Left renal pelvis (tissue), 4 donors: ENCODE measurements at regions not wholly inside any gene's neighbourhood (a gene's known extent, or its start where the extent isn't known, plus 50 kb on each side); places are given as distances from the start of the nearest gene placed in this dataset.
"Not testable (repeated sequence)": the region's sequence is repeated elsewhere in the genome, so short reads cannot be mapped to it uniquely, and the experiment has no call there.

ENCODE experiments used
- DNase-seq, 4 donors: peaks; one replicate each; pipeline ENCODE4 v3.0.0-alpha.2; 2013; ENCODE audit warnings: low read depth in 4 of 4, low spot score in 3 of 4

DNA sequence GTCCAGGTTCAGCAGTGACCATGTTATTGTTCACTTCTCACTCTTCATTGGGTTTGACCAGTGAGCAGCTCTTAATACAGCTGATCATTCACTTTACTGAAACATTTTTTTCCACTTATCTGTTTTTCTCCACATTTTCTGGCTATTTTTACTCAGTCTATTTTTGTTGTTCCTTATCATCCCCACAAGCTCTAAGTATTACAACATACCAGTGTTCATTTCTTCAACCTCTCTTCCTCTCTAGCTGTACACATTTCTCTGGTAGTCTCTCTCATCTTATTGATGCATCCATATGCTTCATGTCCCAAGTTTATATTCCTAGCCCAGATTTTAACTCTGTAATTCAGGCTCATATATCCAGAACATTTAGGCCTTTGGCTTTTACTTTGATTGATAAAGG is 119.4 kb upstream of the FOLH1 start:
- DNase-seq: not testable (repeated sequence)

DNA sequence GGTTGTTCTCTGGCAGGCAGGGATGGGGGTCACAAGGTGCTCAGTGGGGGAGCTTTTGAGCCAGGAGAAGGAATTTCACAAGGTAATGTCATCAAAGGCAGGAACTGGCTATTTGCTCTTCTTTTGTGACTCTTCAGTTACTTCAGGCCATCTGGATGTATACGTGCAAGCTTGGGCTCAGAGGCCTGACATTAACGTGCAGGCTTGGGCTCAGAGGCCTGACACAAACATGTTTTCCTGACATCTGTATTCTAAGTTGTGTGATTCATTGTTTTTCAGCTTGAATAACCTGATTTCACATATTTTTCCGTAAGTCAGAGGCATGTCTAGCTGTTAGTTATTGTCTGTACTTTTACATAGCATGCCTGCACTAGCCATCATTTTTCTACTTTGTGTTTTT is 118.2 kb upstream of the FOLH1 start:
- DNase-seq: not testable (repeated sequence)

DNA sequence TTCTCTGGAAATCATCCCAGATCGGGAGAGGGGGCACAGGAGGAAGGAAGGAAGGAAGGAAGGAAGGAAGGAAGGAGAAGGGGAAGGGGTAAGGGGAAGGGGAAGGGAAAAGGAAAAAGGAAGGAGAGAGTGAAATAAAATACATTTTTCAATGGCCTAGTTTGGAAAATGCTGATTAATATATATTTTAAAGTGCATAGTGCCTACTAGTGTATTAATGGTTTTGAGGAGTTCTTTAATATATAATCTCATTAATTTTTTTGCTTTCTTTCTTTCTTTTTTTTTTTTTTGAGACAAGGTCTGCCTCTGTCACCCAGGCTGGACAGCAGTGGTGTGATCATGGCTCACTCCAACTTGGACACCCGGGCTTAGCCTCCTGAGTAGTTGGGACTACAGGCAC is 107.8 kb upstream of the FOLH1 start:
- DNase-seq: no peak

DNA sequence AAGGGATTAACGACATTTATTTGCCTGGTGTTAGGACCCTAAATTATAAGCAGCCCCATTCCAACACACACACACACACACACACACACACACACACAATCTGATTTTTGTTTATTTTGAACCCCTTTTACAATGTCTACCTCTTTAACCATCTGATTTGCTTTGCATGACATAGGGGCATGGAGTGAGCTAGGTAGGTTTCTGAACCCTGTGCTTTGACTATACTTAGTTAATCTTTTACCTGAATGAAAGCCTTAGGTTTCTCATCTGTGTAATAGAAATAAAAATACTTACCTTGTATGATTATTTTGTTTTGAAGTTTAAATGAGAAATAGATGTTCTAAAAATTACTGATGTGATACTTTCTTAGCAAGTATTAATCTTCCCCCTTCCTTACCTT is 94.7 kb upstream of the FOLH1 start:
- DNase-seq: no peak

DNA sequence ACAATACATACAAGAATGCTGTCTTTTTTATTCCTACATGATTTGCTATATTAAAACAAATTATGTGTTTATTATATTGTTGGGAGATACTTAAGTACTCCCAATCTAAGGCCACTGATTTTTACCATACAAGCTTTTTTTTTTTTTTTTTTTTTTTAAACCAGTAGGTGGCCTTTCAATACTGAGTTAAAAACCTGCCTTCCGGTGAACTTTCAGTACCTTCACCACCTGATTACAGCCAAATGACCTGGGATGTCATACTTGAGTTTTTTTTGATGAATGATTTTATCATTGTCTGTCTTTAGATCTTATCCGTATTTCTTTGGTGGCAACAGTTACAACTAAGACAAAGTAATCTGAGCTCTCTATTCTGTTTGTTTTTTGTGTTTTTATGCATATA is 94.0 kb upstream of the FOLH1 start:
- DNase-seq: no peak

DNA sequence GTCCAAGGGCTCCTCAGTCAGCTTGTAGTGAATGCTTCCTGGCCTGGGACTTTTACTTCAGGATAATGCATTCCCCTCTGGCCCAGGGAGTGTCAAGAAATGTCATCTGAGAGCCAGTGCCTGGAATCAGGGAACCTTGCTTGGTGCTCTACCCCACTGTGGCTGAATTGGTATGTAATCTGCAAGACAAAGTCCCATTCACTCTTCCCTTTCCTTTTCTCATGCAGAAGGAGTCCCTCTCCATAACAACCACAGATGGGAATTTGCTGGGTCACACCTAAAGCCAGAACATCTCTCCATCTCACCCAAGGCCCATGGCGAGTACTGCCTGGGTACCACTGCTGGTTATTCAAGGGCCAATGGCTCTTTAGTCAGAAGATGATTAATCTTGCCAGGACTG is 89.6 kb upstream of the FOLH1 start:
- DNase-seq: not testable (repeated sequence)

DNA sequence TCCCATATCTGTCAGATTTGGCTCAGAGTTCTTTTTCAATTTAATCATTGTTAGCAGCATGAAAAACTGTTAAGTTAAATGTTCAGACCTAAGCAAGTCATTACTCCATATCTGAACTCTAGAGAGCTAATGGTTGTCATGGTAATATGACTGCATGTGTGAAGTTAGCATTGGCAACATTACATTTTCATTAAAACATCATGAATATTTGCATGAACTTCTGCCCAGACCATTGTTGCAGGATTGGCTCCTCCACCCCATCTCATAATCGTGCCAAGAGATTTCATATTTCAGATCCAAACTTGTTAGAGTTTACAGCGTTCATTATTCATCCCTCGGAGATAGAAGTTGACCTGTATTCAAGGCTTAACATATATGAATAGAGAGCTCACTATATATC is 75.5 kb upstream of the FOLH1 start:
- not testable (repeated sequence) for DNase-seq

DNA sequence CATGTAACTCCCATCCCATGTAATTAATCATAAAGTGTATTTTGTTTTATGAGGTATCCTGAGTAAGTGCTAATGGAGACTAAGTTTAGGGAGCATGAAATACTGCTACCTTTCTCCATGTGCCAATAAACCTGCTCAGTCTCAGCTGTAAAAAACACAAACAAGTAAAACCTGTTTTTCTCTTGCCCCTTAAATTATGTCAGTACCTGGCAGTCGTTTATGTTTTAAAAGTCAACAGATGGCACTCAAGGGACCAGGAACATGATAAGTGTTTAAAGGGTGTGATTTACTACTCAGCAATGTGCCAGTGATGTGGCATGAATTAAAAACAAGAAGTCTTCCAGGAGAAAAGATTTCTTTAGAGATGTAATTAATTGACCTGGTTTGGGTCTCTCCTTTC is 74.9 kb upstream of the FOLH1 start:
- peak in 3 of 4 donors; percentile 2 to 24 (median 19) for DNase-seq

DNA sequence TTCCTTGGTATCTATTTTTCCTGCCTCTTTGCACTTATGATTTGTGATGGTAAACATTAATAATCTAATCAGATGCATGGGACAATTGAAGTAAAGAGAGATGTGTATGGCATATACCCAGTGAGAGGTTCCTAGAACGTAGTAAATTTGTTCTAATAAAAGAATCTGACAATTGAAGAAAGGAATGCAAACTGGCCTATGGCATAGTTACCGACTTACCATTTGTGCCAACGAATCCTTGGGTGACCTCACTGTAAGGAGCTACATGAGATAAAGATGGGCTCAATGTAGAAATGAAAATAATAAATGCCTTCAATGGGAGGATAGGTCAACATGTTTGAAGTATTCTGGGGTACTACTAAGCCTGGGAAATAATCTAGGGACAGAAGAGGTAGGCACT is 73.7 kb upstream of the FOLH1 start:
- not testable (repeated sequence) for DNase-seq

DNA sequence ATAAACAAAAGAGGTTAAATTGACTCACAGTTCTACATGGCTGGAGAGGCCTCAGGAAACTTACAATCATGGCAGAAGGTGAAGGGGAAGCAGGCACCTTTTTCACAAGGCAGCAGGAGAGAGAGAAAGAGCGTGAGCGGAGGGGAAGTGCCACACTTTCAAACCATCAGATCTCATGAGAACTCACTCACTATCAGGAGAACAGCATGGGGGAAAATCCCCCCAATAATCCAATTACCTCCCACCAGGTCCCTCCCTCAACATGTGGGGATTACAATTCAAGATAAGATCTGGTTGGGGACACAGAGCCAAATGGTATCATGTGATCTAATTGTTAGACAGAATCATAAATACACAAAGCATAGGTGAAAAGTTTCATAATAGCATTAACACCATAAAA is 69.5 kb upstream of the FOLH1 start:
- DNase-seq: not testable (repeated sequence)
